ENCODE measurements at regions not wholly inside any gene's neighbourhood (a gene's known extent, or its start where the extent isn't known, plus 50 kb on each side); places are given as distances from the start of the nearest gene placed in this dataset.

GRCh38 chr4:169807934-169808509, 50.3 kb upstream of the HPF1 start:
- DNase-seq, result no peak
